Smooth muscle cell of the brain vasculature (primary cell): ENCODE measurements at regions not wholly inside any gene's neighbourhood (a gene's known extent, or its start where the extent isn't known, plus 50 kb on each side); places are given as distances from the start of the nearest gene placed in this dataset.
A peak's percentile ranks its signal among the peaks of the same experiment; 100 is the strongest.
"Not testable (repeated sequence)": the region's sequence is repeated elsewhere in the genome, so short reads cannot be mapped to it uniquely, and the experiment has no call there.

Source experiments
- DNase-seq: peaks from one replicate; pipeline ENCODE4 v3.0.0-alpha.2; 2012; ENCODE audit warnings: low read depth, low spot score

DNA sequence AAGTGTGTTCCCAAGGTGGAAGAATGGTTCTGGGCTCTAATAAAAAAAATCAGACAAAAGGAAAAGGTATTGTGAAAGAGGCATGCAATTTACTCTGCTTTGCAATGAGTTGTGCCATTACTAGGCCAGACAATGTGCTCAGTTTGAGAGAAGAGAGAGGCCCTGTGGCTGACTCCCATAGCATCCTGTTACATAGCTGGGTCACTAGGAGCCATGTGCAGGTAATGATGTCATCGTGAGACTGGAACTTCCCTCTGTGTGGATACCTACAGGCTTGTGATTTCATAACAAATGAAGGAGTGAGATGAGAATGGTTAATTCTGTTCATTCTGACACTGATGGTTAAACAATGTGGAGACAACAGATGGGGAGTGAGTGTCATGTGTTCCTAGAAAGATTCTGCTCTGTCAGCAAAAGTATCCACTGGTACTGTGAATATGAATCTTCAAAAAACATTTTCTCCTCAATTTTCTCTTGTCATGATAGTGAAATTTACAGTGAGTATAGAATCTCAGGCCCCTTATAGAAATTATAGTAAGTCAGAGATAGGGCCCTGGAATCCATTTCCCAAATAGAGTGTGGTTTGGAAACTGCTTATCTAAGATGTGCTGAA is 648.7 kb upstream of the DPPA4 start:
- no peak for DNase-seq

DNA sequence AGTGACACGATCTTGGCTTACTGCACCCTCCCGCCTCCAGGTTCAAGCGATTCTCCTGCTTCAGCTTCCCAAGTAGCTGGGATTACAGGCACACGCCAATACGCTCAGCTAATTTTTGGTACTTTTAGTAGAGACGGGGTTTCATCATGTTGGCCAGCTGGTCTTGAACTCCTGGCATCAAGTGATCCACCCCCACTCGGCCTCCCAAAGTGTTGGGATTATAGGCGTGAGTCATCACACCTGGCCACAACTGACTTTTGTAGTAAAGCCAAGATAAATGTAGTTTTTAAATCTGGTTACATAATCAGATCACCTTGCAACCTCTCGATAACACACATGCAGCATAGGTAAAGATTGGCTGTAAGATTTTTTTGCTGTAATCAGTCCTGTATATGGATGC is 657.5 kb upstream of the DPPA4 start:
- DNase-seq = no peak

DNA sequence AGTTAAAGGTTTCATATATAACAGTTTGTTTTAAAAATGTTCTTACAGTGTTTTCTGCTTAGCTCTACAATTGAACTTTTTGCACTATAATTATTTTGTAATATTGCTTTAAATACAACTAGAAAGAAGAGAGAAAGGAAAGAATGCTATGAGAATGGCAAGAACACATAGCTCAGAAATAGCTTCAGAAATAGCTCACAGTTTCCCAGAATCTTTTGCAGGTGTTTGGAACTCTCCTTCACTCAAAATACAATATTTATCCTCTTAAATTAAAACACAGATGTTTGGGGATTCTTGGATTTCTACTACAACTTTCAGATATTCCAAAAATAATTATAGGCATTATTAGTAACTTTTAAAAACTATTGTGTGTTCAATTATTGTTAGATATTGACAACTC is 658.0 kb upstream of the DPPA4 start:
- no peak for DNase-seq

DNA sequence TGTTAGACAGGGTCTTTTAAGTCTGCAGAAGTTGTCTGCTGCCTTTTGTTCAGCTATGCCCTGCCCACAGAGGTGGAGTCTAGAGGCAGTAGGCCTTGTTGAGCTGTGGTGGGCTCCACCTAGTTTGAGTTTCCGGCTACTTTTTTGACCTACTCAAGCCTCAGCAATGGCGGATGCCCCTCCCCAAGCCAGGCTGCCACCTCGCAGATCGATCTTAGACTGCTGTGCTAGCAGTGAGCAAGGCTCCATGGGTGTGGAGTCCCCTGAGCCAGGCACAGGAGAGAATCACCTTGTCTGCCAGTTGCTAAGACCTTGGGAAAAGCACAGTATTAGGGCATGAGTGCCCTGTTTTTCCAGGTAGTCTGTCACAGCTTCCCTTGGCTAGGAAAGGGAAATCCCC is 664.6 kb upstream of the DPPA4 start:
- DNase-seq = not testable (repeated sequence)

DNA sequence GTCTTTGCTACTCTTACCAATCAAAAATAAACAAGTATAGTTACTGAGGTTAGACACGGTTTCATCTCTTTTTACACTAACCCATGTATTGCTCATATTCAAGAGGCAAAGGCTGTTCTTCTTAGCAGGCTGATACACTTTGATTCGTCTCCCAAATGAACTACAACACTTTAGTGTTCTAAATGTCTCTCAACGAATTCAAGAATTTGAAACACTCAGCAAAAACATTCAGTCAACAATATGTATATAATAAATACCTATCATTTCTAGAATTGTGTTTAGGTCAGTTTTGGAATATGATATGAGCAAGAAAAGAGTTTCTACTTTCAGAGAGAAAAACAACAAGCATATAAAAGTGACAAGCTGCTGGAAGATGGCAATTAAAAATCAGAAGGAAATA is 669.6 kb upstream of the DPPA4 start:
- DNase-seq = no peak

DNA sequence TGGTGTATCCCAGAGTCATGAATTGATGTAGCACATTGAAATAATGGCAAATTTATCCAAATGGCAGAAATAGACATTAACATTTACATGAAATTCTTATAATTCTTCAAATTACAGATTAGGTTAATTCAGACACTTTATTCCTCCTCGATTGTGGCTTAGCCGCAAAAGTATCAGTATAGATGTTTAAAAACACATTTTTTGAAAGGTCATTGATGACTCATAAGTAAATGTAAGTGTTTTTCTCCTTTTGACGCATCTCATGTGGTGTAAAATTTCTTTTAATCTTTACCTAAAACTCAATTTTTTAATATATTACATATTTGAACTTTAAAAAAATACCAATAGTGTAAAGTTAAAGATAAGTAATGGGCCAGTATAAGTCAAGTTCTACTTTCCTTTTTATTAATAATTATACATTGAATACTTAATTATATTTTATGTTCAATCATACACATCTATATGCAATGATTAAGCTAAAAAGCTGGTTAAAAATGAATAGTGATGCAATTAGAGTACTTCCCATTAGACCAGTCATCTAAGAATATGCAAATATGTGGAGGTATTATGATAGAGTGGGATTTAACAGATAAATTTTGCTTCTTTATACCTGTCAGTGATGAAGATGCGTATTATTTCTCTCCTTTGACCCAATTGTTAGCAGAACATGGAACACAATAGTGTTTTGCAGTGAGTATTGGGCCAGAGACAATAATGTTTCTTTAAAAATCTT is 678.1 kb upstream of the DPPA4 start:
- DNase-seq = no peak

DNA sequence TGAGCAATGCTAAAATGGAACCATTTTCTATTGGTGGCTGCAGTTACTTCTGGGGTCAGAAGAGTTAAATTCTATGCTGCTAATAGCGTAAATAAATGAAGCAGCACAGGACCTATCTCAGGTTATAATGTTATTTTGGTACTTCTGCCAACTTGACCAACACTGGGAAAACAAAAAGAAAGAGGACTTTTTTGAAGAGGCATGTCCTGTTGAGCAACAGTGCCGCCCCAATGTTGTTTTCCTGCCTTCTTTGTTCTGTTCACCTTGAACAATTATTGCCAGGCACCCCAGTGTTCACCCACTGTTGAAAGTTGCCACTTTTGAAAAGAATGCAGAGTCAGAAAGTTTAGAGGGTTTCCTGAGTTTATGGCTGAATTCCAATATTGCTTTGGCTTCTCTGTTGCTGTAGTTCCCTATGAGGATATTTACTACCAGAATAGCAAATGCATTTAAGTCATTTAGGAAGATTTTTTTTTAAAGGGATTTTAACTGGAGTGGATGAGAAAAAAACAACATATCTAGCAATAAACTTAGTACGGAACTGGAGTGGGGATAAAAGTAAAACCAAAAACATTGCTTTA is 679.0 kb upstream of the DPPA4 start:
- peak; percentile 12 for DNase-seq

DNA sequence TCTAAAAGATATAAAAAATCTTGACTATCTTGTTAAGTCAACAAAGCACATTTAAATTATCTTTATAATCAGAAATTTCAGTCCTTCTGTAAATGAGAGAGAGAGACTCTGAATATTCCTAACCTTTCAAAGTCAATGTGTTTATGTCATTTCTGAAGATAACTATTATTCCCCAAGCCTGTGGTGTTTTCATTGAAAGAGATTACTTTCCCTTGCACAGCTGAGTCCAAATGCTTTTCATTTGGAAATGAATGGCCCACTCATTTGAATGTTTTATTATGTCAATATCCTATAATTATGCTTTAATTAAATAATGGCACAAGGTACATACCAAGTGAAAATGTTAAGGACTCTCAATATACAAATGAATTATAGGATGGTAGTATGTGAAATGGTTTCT is 680.0 kb upstream of the DPPA4 start:
- DNase-seq = no peak

DNA sequence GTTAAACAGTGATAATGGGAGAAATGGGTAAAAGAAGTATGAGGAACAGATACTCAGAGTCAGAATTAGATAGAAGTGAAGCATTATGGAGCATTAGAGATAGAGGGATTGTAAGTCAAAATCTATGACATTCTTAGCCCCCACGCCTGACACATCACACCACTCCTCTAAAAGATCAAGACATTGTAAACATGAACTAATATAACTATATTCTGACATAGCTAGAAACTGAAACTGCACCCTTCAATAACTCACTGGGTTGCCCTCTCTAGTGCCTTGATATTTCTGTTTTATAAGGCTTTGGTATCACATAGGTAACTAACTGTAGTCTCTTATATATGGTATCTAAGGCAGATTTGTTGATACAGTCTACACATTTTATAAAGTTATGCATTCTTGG is 684.3 kb upstream of the DPPA4 start:
- DNase-seq = no peak

DNA sequence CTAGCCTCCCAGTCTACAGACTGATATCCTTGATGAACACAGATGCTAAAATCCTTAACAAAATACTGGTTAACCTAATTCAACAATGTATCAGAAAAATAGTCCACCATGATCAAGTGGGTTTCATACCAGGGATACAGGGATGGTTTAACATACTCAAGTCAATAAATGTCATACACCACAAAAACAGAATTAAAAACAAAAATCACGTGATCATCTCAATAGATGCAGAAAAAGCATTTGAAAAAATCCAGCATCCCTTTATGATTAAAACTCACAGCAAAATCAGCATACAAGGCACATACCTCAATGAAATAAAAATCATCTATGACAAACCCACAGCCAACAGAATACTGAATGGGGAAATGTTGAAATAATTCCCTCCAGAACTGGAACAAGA is 685.7 kb upstream of the DPPA4 start:
- not testable (repeated sequence) for DNase-seq

DNA sequence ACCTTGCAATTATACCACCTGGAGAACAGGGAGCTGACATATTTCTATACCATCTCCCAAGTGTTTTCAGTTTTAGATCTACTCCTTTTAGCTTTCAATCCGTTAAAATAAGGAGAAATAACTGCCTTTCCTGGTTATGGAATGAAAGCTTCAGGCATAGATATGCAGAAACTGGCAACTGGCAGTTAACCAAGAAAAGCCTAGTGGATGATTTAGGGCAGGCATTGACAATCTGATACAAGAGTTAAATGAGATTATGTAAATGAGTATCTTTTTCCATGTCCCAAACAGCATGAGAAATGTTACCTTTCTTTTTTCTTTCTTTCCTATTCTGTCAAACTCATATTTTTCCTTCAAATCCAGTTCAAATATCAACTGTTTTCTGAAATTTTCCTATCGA is 689.1 kb upstream of the DPPA4 start:
- no peak for DNase-seq

DNA sequence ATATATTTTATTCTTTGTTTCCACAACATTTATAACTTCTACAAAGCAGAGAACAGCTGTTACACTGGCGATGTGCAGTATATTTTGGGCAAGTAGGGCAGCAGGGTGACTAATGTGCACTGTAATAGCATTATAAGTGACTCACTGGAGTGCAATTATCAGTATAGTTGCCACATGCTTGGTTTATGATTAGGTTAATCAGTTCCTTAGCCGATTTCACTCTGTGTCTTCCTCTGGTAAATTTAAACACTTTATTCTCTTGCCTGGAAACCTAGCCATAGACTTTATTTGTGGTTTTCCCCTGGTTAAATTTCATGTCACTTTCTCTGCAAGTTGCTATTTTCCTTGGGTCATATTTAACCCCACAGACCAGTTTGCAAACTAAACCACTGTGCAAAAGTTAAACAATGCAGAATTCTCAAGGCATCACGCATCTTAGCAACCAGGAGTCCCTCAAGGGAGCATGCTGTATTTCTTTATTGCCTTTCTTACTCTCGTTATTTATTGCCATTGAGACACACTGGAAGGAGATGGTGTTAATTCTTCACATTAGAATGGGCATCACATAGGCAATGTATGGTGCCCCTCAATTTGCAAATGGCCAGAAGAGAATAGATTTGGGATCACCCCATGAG is 690.2 kb upstream of the DPPA4 start:
- DNase-seq = no peak

DNA sequence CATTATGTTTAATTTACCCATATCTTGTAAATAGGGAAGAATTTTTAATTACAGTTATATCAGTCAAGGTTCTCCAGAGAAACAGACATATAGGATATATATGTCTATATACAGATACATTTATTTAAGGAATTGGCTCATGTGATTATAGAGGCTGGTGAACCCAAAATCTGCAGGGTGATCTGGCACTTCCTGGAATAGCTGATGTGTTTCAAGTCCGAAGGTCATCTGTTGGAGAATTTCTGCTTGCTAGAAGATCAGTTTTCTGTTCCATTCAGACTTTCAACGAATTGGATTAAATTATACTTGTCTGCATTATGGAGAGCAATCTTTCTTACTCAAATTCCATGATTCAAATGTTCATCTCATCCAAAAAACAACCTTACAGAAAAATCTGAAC is 694.6 kb upstream of the DPPA4 start:
- DNase-seq = no peak

DNA sequence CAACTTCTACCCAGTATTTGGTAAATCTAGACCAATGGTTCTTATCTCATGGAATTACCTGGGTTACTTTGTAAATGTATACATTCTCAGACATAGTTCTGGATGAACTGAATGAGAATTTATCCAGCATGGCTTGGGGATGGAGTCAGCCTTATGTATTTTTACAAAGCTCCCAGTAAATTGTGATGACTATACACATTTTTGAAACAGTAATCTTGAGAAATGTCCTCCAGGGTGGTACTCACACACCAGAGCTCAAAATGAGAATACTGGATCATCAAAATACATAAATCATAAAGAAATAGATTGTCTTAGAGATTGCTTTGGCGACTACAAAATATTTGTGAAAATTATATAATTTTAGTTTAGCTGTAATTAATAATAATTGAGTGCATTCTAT is 722.1 kb upstream of the DPPA4 start:
- DNase-seq = no peak

DNA sequence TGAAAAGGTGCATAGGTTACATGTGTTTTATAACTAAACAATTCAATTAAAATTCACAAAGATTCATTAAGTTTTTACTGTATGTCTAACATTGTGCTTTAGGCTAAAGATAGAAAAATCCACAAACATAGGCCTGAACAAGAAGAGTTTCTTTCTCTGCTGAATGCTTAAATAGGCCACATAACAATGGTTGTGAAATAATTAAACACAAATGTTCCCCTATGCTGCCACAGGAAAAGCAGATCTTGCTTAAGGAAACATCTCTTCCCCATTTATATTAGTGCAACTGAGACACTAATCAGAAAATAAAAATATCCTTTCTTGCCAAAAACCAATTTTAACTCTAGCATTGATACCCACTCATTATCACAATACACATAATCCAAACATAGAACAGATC is 725.4 kb upstream of the DPPA4 start:
- DNase-seq = no peak

DNA sequence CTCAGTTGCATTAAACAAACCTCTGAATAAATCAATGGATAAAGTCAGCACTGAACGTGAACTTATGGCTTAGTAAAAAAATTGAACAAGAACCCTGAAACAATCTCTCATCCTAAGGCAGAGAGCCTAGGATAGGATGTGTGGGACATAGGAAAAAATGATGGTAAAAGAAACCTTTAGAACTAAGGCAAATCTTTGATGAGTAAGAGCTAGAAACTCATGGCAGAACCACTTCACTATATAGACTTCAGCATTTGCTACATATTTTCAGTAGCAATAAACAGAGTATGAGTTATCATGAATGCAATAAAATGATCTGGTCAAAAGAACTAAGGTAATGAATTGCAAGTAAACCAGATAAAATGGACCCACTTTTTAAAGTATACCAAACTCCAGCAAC is 725.8 kb upstream of the DPPA4 start:
- no peak for DNase-seq

DNA sequence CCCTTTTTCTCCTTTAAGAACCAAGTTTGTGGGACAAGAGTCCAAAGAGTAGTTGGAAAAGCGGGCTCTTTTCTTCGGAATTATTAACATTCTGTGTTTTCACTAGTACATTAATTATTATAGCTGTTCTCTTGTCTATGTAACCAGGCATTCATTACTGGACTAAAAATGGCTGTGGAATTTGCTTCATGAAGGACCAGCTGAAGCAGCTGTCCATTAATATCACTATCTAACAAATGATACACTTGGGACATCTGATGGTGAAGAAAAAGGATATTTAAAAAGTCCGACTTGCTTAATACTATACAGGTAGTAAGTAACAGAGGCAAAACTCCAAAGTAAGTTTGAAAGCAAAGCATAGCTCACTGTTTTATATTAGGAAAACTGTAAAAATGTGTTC is 728.9 kb upstream of the DPPA4 start:
- no peak for DNase-seq

DNA sequence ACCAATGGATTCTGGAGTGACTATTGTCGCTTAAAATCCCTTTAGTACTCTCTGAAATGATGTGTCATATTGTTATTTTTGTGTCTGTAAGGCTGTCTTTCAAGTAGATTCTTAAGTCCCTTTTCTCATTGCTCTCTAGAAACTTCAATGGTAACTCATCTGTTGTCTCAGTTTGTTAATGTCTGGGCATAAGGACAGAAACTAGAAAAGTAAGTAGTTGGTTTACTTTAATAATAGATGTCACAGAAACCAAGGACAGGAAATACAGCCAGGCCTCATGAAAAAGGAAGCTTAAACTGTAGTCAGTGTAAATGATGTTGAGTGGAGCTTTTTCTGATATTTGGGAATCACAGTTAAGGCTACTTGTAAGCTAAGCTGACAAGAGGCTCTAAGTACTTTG is 730.2 kb upstream of the DPPA4 start:
- DNase-seq = no peak

DNA sequence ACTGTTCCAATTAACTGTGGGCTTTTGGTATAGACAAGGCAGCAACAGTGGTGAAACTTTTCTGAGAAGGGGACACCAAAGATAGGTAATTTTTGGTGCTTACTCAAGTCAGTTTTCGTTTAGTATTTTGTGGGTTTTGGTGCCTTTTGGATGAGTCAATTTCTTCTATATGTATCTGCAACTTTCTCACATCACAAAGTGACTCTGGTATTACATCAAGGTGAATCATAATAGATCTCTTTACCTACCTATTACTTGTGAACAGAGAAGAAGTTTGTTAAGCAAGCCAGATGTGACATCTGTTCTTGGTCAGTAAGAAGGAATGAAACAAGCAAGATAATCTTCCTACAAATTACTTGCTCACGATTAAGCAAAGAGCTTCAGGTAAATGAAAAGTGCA is 732.4 kb upstream of the DPPA4 start:
- DNase-seq = no peak

DNA sequence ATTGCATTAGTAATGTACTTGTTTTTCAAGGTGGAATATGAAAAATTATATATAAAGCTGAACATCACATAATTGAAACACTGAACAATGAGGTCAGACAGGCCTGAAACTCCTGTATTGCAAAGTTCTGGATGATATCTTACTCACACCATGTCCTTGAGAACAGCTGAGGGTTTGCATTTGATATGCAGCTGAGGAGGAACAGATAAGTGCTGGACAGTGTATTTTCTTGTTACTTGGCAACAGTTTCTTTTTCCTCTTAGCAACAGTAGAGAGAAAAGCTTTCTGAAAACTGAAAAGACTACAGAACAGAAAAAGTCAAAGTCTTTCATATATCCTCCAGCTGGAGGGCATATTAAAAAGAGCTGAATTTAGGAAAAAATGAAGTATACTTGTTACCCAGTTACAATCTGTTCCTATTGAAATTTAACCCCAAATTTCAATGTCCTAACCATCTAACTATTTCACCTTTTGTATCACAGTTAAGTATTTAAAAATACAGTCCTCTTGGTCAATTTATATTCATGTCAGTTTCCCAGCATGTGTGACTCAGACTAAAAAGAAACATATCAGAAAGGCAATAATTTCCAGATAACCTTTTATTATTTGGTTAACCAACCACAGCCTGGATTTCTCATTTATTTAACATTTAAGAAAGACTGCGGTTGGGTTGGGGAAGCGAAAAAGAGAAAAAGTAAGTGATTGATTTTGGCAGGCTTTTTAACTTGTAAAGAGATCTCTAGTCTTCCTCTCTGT is 733.0 kb upstream of the DPPA4 start:
- DNase-seq = no peak

DNA sequence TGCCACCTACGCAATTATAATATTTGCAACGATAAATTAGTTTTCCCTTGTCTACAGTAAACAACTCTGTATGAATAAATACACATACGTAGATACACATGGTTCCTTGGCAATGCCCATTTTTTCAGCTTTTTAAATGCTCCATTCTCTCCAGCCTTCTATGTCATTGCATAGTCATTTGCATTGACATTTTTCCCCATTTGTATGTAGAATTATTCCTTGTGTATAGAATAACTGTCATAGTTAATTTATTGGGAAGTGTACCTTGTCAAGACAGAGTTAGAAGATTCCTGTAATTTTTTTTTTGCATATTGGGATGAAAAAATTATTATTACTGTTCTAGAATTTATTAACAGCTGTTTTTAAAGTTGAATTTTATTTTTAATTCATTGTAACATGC is 736.7 kb upstream of the DPPA4 start:
- DNase-seq = no peak

DNA sequence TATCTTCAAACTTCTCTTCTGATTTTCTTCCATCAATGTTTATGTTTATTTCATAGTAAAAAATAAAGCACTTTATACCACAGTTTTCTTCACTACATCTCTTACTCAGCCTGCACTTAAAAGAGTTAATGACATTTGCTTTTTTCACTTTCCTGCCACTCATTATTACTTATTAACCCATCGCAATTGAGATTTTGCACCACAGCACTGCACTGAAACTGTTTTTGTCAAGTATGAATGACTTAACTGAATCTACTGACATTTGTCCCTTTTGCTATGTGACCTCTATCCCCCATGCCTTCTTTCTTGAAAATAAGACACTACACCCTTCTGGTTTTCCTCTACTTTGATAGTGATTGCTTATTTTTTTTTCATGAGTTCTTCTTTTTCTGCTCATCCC is 739.7 kb upstream of the DPPA4 start:
- no peak for DNase-seq
